Anterior cingulate cortex (tissue), 58 donors: ENCODE measurements at regions not wholly inside any gene's neighbourhood (a gene's known extent, or its start where the extent isn't known, plus 50 kb on each side); places are given as distances from the start of the nearest gene placed in this dataset.

Experiments
- DNase-seq, 58 donors: peaks; one replicate each; lab custom pipeline; 2025; lab: John Stamatoyannopoulos, UW

- DNase-seq: no peak
Measured at GRCh38 chr13:33763021-33763420, 54.9 kb upstream of the RFC3 start.

DNA sequence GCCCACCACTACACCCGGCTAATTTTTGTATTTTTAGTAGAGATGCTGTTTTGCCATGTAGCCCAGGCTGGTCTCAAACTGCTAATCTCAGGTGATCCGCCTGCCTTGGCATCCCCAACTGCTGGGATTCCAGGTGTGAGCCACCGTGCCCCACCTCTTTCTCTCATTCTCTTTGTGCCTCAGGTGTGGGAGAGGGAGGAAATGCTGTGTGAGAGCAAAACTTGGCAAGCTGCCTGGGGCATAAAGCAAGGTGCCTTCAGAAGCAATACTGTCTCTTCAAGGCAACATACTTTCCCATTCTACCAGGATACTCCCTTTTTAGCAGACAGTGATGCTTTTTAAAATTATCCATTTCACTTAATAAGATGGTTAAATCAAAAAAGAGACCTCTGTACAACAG, 53.2 kb upstream of the RFC3 start:
- DNase-seq: no peak

DNA sequence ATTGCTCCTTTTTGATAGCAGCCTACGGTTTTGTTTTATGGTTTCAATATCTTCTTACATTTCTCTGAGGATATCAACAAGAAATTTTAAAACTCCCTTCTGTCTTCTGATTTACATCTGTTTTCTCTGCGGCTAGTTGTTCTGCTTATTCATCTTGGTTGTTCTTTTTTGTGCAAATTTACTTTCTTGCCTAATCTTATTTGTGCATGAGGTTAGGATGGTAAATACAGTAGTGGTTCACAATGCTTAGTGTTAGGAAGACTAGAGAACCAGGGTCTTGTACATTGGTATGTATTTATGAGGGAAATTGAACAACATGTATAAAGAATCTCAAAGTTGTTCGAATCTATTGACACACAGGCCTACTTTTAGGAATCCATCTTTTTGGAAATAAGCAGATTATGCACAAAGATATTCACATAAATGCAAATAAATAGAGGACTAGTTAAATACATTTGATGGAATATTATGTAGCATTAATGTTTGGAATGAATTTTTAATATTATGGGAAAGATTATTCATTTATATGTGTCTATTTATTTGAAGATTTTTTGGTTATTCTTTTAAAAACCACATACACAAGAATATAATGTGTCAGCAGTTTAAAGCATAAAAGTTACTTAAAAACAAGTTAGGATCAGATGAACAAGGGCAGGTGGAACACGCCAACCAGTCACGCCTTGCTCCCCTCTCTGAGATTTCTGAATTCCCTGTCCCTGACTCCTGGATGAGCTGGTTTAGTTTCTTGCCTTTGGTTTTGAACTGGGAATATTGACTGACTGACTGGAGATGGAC, 51.4 kb upstream of the RFC3 start:
- no peak for DNase-seq

DNA sequence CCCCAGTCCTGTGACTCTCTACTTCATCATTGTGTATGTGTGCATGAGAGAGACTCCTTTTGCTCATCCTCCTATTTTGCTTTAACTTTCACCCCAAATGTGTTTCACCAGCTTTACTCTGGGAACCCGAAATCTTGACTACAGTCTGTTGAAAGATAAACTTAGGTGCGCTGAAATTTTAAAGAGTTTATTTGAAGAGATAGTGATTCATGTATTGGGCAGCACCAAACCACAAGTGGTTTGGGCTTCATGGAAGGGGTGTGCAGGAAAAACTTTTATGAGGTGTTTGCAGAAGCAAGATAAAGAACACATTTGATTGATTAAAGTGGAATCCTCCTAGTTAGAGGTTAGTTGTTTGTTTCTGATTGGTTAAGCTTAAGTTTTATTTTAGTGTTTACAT, 50.8 kb upstream of the RFC3 start:
- DNase-seq: no peak
